Nephron progenitor cell (in vitro differentiated cells): ENCODE measurements at regions not wholly inside any gene's neighbourhood (a gene's known extent, or its start where the extent isn't known, plus 50 kb on each side); places are given as distances from the start of the nearest gene placed in this dataset.
A peak's percentile ranks its signal among the peaks of the same experiment; 100 is the strongest.

Experiments
- DNase-seq: peaks from one replicate; pipeline ENCODE4 v3.0.0; 2021
- H3K27ac Mint-ChIP-seq: 2 replicates; pipeline ENCODE4 v1.8.0; 2021; ENCODE audit warnings: mild to moderate bottlenecking, moderate library complexity, mixed read lengths
- H3K27me3 Mint-ChIP-seq: 2 replicates; pipeline ENCODE4 v1.8.0; 2021; ENCODE audit warnings: mild to moderate bottlenecking, low read depth, mixed read lengths; ENCODE audit not compliant: poor library complexity
- H3K36me3 Mint-ChIP-seq: 2 replicates; pipeline ENCODE4 v1.8.0; 2021; ENCODE audit warnings: low read depth, mixed read lengths
- H3K4me1 Mint-ChIP-seq: 2 replicates; pipeline ENCODE4 v1.8.0; 2021; ENCODE audit warnings: mixed read lengths
- H3K4me3 Mint-ChIP-seq: 2 replicates; pipeline ENCODE4 v1.8.0; 2021; ENCODE audit warnings: mild to moderate bottlenecking, moderate library complexity, mixed read lengths
- H3K9me3 Mint-ChIP-seq: 2 replicates; pipeline ENCODE4 v1.8.0; 2021; ENCODE audit warnings: mild to moderate bottlenecking, moderate library complexity, mixed read lengths
- TF ChIP-seq, protein P1 (sequence below): fragments of 200-600 bp; sonication (generic); IDR thresholded peaks from 2 replicates; pipeline ENCODE4 v1.5.0; 2021; ENCODE audit warnings: antibody characterized with exemption

DNA sequence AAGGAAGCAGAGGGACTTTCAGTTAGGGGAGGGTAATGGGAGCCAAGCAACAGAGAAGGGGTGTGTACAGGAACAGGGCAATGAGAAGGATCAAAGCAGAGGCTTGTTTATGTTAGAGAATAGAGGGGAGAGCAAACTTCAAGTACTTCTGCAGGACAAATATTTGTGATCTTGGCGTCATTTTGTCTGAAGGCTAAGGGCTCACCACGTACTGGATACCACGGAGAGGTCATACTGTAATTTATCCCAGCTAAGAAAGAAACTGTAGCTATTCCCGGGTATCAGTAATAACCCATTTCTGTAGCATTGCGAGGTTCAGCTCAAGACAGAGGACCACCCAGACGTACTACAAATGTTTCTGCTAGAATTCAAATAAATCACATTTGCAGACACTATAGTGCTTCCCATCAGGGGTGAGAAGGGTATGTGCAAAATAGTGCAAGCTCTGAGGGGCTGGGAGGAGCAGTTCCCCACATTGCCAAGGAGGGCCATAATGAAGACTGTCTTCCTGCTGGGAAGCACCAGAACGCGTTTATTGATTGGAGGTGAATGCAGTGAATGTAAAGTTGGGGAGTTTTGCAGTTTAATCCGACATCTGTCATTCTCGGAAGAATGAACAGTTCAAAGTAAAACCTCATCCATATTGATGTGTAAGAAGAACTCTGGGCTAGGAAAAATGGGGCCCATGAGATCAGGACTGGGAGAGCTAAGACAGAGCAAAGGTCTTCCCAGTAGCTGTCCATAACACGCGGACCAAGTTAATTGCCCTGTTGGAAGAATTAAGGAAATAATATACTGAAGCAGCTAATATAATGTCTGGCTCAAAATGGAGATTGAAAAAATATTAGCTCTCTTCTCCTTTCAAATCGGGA lies 136.9 kb downstream of the RWDD3 start:
- no peaks in the 10 kb centered on the region for H3K36me3 Mint-ChIP-seq
- no peaks in the 10 kb centered on the region for H3K9me3 Mint-ChIP-seq
- TF ChIP-seq, protein P1, sequence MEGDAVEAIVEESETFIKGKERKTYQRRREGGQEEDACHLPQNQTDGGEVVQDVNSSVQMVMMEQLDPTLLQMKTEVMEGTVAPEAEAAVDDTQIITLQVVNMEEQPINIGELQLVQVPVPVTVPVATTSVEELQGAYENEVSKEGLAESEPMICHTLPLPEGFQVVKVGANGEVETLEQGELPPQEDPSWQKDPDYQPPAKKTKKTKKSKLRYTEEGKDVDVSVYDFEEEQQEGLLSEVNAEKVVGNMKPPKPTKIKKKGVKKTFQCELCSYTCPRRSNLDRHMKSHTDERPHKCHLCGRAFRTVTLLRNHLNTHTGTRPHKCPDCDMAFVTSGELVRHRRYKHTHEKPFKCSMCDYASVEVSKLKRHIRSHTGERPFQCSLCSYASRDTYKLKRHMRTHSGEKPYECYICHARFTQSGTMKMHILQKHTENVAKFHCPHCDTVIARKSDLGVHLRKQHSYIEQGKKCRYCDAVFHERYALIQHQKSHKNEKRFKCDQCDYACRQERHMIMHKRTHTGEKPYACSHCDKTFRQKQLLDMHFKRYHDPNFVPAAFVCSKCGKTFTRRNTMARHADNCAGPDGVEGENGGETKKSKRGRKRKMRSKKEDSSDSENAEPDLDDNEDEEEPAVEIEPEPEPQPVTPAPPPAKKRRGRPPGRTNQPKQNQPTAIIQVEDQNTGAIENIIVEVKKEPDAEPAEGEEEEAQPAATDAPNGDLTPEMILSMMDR = no peak
- H3K27ac Mint-ChIP-seq = peak overlapping the region; percentile 6
- peaks cover 5% of the 10 kb centered on the region for H3K27me3 Mint-ChIP-seq
- DNase-seq = no peak
- H3K4me1 Mint-ChIP-seq = peaks cover 47% of the 10 kb centered on the region
- peak overlapping the region; percentile 47 for H3K4me3 Mint-ChIP-seq

- peaks cover 47% of the 10 kb centered on the region for H3K4me1 Mint-ChIP-seq
- H3K27me3 Mint-ChIP-seq = peaks cover 5% of the 10 kb centered on the region
These were observed 137.8 kb downstream of the RWDD3 start for GRCh38 chr1:95371666-95372282.

GRCh38 chr1:95375174-95375573 lies 141.2 kb downstream of the RWDD3 start:
- Mint-ChIP-seq H3K9me3 (no peaks in the 10 kb centered on the region), H3K27me3 (no peaks in the 10 kb centered on the region), H3K4me1 (peaks cover 44% of the 10 kb centered on the region), H3K27ac (peak overlapping the region; percentile 53), H3K36me3 (no peaks in the 10 kb centered on the region), H3K4me3 (no peak overlapping the region)
- DNase-seq = no peak
- TF ChIP-seq, protein P1 = no peak

More at GRCh38 chr1:95371666-95372282, 137.8 kb downstream of the RWDD3 start:
- H3K27ac Mint-ChIP-seq = no peak overlapping the region
- H3K9me3 Mint-ChIP-seq = no peaks in the 10 kb centered on the region
- H3K36me3 Mint-ChIP-seq = no peaks in the 10 kb centered on the region
- DNase-seq = no peak
- TF ChIP-seq, protein P1 = no peak
- no peak overlapping the region for H3K4me3 Mint-ChIP-seq

- TF ChIP-seq, protein P1 = no peak
- no peaks in the 10 kb centered on the region for H3K36me3 Mint-ChIP-seq
- H3K27ac Mint-ChIP-seq = no peak overlapping the region
- no peak for DNase-seq
- H3K4me1 Mint-ChIP-seq = no peaks in the 10 kb centered on the region
- no peak overlapping the region for H3K4me3 Mint-ChIP-seq
- no peaks in the 10 kb centered on the region for H3K9me3 Mint-ChIP-seq
- H3K27me3 Mint-ChIP-seq = no peaks in the 10 kb centered on the region
These were observed 146.9 kb downstream of the RWDD3 start for GRCh38 chr1:95380909-95381308.

GRCh38 chr1:95382000-95382786 lies 148.2 kb downstream of the RWDD3 start:
- H3K36me3 Mint-ChIP-seq = no peaks in the 10 kb centered on the region
- H3K4me1 Mint-ChIP-seq = no peaks in the 10 kb centered on the region
- TF ChIP-seq, protein P1 = no peak
- DNase-seq = no peak
- no peak overlapping the region for H3K4me3 Mint-ChIP-seq
- H3K9me3 Mint-ChIP-seq = no peaks in the 10 kb centered on the region
- H3K27me3 Mint-ChIP-seq = peaks cover 6% of the 10 kb centered on the region
- no peak overlapping the region for H3K27ac Mint-ChIP-seq
